ENCODE measurements at regions not wholly inside any gene's neighbourhood (a gene's known extent, or its start where the extent isn't known, plus 50 kb on each side); places are given as distances from the start of the nearest gene placed in this dataset.
"Not testable (repeated sequence)": the region's sequence is repeated elsewhere in the genome, so short reads cannot be mapped to it uniquely, and the experiment has no call there.

DNA sequence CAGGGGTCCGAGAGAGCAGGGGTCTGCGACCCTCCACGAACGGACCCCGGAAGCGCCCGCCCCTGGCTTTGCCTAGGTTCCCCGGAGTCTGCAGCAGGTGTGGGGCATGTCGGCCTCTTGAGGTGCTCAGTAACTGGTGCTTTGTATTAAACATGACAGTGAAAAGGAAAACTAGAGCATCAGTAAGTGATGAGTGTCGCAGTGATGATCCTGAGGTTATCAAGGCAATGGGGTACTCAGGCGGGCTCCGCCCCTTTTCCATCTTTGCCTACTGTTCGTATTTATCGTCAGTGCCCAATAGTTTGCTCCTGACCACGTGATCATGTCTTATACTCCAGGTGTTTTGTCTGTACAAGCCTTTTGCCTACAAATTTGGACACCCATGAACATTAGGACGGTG, 262.4 kb downstream of the ZNF37A start:
- not testable (repeated sequence) for DNase-seq (ENCODE audit: low spot score); FAIRE-seq

DNA sequence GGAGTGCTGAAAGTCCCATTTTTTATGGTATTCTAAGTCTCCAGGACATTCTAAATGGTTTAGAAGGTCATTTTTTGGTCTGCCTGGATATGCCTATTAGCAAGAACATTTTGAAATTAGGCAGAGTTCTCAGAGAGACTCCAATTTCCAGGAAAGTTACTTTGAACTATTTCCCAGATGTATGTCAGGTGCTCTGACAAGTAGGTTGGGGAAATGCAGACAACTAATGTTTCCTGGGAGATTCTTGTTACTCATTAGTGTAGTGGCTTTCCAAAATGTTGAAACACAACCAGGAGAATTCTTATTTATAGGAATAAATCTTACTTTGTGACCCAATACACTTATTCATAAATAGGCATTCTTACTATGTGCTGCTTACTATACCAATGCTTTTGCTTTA, 268.4 kb downstream of the ZNF37A start:
- not testable (repeated sequence) for DNase-seq (ENCODE audit: low spot score); FAIRE-seq

DNA sequence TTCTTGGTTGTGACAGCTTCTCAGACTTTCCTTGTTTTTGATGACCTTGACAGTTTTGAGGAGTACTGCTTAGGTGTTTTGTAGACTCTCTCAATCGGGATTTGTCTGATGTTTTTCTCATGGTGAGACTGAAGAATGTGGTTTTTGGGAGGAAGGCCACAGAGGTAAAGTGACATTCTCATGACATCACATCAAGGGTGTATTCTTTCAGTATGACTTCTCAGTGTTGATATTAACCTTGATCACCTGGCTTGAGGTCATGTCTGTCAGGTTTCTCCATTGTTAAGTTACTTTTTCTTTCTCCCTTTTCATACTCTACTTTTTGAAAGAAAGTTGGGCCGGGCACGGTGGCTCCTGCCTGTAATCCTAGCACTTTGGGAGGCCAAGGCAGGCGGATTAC, 269.9 kb downstream of the ZNF37A start:
- DNase-seq (ENCODE audit: low spot score), result not testable (repeated sequence)

DNA sequence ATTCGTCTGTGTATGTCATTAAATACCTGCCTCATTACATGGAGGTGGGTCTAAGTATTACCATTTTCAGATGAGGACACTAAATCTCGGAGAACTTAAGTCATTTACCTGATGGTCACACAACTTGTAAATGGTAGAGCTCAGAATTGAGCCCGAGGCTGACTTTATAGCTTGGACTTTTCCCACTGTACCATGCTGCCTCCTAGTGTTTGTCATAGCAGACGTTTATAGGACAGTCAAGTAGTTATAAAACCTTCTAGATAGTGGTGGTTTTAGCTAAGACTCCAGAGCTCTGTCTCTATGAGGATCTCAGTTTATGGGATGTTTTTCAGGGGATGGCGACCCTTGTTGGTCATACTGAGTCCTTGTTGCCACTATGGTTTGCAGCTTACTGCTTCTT, 271.8 kb downstream of the ZNF37A start:
- DNase-seq (ENCODE audit: low spot score), result peak; percentile 5
- FAIRE-seq, result not testable (repeated sequence)

More for the DNA sequence above, 269.9 kb downstream of the ZNF37A start:
- FAIRE-seq, result not testable (repeated sequence)

DNA sequence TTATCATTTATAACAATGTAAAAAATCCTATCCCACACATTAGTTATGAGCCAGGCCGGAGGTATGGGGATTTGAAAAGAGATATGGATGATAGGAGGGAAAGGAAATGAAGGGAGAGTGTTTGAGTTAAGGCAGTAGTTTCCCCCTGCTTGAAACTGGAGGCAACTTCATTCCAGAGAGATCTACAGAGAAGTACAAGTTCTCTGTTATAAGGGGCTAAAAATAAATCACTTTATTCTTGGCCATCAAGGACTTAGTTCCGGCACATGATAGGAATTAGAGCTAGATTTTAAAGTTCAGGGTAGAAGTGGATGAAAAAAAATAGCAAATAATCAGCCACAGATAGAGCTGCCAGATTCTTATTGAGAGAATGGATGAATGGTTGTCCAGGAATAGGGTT, 289.7 kb downstream of the ZNF37A start:
- FAIRE-seq; DNase-seq (ENCODE audit: low spot score): not testable (repeated sequence)

DNA sequence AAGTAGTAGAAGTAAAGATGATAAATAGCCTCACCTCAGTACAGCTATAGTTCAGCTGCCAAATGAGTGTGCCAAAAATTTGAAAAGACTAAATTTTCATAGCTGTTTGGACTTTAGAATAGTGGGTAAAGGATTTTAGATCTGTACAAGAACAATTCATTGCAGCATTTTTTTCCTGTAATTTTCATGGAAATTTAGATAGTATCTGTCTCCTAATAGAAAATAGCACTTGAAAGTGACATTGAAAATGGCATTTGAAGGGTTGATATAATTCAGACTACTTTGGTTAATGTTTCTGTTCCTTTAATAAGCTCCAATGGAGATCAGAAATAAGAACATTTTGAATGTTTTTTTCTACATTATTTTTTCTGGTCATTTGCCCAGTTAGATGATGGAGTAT, 292.7 kb downstream of the ZNF37A start:
- not testable (repeated sequence) for FAIRE-seq

DNA sequence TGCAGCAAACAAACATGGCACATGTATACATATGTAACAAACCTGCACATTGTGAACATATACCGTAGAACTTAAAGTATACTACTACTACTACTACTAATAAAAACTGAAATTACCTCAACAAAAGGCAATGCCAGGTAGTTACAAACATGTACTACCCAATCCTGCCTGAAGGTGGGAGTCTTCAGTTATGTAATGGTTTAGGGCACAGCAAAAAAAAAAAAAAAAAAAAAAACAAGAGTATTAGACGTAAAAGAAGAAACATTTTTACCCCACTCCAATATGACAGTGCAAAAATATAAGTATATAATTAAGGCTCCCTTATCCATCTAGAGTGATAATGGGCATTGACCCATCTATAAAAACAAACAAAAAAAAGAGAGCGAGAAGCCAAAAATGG, 296.6 kb downstream of the ZNF37A start:
- not testable (repeated sequence) for FAIRE-seq

More for the DNA sequence above, 292.7 kb downstream of the ZNF37A start:
- DNase-seq (ENCODE audit: low spot score), result not testable (repeated sequence)

DNA sequence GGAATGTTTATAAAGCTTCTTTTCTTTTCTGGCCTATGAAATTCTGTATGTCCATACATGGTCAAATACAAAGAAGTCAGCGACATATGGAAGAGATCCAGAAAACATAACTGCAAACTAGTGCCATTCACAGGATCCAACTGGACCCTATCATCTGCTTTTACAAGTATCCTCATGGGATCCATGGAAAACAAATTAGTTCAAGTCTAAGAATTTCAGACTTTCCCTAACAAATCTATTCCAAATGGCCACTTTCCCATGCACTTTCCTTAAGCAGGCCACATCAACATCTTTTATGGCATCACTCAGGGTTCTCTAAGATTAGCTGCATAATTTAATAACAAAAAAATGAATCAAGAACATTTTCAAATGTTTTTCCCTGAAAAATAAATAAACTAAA, 301.3 kb downstream of the ZNF37A start:
- DNase-seq (ENCODE audit: low spot score); FAIRE-seq: not testable (repeated sequence)

More for the DNA sequence above, 296.6 kb downstream of the ZNF37A start:
- DNase-seq (ENCODE audit: low spot score), result not testable (repeated sequence)

DNA sequence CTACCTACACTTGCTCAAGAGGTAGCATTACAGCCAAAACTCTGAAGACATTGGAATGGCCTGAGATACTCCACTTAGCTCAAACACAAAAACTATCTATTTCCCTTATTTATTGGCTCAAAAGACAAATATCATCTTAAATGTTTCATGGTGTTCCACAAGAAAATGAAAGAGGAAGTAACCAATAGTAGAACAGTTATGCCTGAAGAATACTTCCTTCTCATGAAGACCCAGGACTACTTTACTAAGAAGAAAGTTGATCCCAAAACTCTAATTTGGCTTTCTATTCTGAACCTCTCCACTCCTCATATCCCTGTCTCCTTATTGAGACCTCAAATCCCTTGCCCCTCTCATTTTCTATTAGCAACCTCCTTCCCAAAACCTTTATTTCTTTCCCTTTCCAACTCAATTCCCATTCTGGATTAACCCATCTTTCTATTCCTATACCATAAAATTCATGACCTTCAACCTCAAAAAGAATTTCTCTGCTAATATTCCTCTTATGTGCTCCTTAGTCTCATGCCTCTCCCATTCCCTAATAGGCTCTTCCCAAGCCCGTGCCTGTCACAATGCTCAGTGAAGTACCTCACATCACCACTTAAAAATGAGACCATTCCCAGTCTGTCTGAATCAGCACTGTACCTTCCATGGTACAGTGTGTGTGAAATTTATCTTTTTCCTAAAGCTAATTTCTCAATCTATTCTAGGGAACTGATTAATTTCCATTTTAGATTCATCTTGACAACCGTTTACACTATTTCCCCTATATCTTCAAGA, 302.2 kb downstream of the ZNF37A start:
- not testable (repeated sequence) for DNase-seq (ENCODE audit: low spot score); FAIRE-seq

DNA sequence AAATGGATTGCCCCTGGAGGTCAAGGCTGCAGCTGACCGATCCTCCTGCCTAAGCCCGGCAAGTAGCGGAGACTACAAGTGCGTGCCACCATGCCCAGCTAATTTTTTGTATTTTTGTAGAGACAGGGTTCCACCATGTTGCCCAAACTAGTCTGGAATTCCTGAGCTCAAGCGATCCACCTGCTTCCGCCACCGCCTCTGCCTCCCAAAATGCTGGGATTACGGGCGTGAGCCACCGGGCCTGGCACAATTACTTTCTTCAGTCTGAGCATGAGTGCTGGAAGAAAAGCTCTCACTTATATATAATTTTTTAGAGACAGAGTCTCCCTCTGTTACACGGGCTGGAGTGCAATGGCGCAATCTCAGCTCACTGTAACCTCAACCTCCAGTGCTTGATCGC, 307.4 kb downstream of the ZNF37A start:
- not testable (repeated sequence) for DNase-seq (ENCODE audit: low spot score); FAIRE-seq

DNA sequence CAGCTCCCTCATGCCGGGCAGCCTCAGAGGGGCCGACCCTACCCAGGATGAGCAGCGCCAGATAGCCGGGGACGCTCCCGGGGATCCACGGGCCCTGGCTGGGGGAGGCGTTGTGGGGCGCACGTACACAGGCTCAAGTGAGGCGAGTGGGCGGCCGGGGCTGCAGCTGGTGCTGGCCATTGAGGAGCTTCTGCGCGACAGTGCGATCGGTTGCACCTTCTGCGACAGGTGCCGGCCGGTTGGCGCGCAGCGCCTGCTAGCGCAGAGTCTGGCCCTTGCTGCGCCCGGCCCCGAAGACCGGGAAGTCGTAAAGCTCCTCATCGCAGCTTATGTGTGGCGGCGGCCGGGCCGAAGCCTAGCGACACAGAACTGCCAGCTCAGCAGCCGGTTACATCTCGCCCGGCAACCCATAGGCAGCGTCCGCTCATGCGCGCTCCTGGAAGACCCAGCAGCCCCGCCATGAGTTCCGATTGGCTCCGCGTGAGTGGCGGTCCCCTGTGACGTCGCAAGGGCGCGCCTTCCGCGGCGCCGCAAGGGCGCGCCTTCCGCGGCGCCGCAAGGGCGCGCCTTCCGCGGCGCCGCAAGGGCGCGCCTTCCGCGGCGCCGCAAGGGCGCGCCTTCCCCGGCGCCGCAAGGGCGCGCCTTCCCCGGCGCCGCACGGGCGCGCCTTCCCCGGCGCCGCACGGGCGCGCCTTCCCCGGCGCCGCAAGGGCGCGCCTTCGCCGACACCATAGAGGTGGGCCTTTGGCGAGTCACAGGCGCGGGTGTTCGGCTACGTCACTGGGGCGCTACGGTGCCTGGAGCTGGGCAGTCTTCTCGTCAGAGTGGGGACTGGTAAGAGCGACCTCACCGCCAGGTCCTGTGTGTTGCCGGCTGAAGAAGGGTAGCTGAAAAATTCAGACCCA, 308.6 kb downstream of the ZNF37A start:
- FAIRE-seq, result not testable (repeated sequence)
- DNase-seq (ENCODE audit: low spot score), result peak; percentile 88

DNA sequence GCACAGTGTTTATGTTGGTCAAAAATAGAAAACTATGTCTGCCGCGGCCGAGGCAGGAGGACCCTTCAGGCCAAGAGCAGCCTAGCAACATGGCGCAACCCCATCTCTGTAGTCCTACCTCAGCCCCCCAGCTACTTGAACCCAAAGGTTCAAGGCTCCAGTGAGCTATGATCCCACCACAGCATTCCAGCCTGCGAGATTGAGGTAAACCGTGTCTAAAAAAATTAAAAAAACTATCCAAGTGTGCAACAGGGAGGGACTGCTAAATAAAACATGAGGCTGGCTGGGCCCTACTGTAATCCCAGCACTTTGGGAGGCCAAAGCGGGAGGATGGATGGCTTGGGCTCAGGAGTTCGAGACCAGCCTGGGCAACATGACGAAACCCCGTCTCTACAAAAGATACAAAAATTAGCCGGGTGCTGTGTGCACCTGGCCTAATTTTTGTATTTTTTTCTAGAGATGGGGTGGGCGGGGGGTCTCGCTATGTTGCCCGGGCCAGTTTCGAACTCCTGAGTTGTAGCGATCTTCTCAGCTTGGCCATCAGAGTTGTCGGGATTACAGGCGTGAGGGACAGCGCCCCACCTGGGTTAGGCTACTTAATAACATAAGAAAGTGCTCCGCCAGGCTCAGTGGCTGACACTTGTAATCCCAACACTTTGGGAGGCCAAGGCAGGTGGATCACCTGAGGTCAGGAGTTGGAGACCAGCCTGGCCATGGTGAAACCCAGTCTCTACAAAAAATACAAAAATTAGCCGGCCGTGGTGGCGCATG, 309.4 kb downstream of the ZNF37A start:
- DNase-seq (ENCODE audit: low spot score); FAIRE-seq: not testable (repeated sequence)

DNA sequence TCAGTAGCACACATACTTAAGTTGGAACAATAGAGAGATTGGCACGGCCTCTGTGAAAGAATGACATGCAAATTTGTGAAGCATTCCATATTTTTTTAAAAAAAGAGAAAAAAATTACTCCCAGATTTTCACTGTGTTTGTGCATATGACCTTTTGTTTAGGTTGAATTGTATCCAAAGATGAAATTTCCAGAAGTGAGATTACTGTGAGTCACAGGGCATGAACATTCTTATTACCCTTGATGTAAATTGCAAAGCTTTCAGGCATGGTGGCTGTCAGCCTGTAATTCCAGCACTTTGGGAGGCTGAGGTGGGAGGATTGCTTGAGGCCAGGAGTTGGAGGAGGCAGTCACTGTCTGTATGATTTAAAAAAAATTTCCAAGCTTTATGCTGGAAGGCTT, 329.5 kb downstream of the ZNF37A start:
- not testable (repeated sequence) for DNase-seq (ENCODE audit: low spot score); FAIRE-seq

DNA sequence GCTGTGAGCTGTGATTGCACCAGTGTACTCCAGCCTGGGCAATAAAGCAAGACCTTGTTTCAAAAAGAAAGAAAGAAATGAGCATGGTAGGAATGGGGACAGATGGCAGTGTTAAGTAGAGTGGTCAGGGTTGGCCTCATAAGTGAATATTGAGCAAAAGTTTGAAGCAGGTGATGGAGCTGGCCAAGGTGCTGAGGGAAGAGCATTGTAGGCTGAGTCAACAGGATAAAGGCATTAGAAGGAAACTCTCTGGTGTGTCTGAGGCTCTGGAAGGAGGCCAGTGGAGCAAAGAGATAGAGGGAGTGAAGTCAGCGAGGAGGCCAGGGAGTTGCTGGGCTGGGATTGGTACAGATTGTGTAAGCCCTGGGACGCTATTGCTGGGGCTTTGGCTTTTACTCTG, 336.1 kb downstream of the ZNF37A start:
- FAIRE-seq; DNase-seq (ENCODE audit: low spot score): not testable (repeated sequence)

DNA sequence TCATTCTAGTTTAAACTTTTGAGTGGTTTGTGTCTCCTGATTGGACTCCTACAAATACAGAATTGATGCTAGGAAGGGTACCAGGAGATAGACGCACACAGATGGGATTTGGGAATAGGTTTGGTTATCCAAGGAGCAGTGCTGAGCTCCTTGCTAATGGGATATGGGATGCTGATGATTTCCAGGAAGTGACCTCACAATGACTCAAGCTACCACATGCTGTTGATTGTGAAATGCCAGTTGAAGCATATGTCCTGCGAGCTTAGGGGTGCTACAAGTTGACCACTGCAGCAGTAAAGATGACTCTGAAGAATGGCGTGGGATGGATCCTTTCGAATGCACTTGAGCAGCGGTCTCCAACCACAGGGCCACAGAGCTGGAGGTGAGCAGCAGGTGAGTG, 343.2 kb downstream of the ZNF37A start:
- not testable (repeated sequence) for DNase-seq (ENCODE audit: low spot score); FAIRE-seq

DNA sequence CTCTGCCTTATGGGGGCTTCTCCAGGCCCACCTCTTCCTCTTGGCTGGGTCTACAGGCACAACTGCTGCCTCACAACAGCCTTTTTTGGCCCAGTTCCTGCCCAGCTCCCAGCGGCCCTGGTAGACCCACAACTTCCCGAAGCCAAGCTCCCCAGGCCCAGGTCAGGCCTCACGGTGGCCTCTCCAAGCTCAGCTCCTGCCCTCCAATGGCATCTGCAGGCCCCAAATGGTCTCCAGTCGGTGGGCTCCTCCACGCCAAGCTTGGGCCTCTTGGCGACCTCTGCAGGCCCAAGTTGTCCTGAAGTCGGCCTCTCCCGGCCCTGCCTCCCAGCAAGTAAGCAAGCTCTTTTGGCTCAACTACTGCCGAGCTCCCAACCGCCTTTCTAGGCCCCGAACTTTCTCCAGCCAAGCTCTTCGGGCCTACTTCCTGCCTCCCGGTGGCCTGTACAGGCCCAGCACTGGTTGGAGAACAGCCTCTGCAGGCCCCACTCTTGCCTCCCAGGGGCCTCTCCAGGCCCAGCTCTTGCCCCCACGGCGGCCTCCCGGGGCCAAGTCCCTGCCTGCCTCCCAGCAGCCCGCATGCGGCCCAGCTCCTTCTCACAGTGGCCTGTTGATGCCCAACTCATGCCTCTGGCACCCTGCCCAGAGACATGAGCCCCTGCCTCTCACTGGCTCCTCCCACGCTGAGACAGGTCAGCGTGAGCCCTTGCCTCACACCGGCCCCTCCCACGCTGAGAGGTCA, 354.6 kb downstream of the ZNF37A start:
- DNase-seq (ENCODE audit: low spot score); FAIRE-seq: not testable (repeated sequence)

DNA sequence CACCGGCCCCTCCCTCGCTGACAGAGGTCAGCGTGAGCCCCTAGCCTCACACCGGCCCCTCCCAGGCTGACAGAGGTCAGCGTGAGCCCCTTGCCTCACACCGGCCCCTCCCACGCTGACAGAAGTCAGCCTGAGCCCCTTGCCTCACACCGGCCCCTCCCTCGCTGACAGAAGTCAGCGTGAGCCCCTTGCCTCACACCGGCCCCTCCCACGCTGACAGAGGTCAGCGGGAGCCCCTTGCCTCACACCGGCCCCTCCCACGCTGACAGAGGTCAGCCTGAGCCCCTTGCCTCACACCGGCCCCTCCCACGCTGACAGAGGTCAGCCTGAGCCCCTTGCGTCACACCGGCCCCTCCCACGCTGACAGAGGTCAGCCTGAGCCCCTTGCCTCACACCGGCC, 355.5 kb downstream of the ZNF37A start:
- FAIRE-seq; DNase-seq (ENCODE audit: low spot score): not testable (repeated sequence)

DNA sequence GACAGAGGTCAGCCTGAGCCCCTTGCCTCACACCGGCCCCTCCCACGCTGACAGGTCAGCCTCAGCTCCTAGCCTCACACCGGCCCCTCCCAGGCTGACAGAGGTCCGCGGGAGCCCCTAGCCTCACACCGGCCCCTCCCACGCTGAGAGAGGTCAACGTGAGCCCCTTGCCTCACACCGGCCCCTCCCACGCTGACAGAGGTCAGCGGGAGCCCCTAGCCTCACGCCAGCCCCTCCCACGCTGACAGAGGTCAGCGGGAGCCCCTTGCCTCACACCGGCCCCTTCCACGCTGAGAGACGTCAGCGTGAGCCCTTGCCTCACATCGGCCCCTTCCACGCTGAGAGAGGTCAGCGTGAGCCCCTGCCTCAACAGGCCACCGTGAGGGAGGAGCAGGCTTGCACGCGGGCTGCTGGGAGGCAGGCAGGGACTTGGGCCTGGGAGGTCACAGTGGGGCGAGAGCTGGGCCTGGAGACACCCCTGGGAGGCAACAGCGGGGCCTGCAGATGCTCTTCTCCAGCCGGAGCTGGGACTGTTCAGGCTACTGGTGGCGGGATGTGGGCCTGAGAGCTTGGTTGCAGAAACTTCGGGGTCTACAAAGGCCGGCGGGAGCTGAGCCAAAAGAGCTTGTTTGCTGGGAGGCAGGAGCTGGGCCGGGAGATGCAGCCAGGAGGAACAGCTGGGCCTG, 356.4 kb downstream of the ZNF37A start:
- DNase-seq (ENCODE audit: low spot score); FAIRE-seq: not testable (repeated sequence)

DNA sequence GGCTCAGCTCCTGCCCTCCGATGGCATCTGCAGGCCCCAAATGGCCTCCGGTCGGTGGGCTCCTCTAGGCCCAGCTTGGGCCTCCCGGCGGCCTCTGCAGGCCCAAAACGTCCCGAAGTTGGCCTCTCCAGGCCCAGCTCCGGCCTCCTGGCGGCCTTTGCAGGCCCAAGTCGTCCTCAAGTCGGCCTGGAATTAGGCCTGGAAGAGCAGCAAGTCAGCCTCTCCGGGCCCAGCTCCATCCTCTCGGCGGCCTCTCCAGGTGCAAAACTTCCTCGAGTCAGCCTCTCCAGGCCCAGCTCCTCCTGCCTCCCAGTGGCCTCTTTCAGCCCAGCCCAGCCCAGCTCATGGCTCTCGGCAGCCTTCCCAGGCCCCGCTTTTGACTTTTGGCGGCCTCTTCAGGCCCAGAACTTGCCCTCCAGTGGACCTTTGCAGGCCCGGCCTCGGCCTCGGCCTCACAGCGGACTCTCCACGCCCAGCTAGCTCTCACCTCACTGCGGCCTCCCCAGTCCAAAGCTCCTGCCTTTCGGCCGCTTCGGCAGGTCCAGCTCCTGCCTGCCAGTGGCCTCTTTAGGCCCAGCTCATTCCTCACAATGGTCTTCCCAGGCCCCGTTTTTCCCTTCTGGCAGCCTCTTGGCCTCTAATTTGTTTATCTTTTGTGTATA, 357.3 kb downstream of the ZNF37A start:
- DNase-seq (ENCODE audit: low spot score); FAIRE-seq: not testable (repeated sequence)
